Liver (tissue), 8 donors: ENCODE measurements at regions not wholly inside any gene's neighbourhood (a gene's known extent, or its start where the extent isn't known, plus 50 kb on each side); places are given as distances from the start of the nearest gene placed in this dataset.

ENCODE experiments used
- DNase-seq: peaks from one replicate; pipeline ENCODE4 v3.0.0-alpha.2; 2017; ENCODE audit warnings: low spot score
- H3K27ac ChIP-seq, 2 donors: one replicate each; pipeline ENCODE4 v1.7.0; 2013; ENCODE audit warnings: inconsistent platforms in 2 of 2, low read length in 2 of 2, control low read depth in 1 of 2, low read depth in 1 of 2, mild to moderate bottlenecking in 1 of 2
- H3K27me3 ChIP-seq, 4 donors: one replicate each; pipeline versions ENCODE4 v1.6.1 to v1.7.0; 2013; ENCODE audit warnings: low read length in 3 of 4, inconsistent platforms in 1 of 4, mild to moderate bottlenecking in 1 of 4, moderate library complexity in 1 of 4; ENCODE audit not compliant: control insufficient read depth in 4 of 4, insufficient read depth in 4 of 4
- H3K36me3 ChIP-seq, 4 donors: one replicate each; pipeline versions ENCODE4 v1.6.1 to v1.7.0; 2013; ENCODE audit warnings: low read length in 3 of 4, mild to moderate bottlenecking in 3 of 4, low read depth in 1 of 4, moderate library complexity in 1 of 4; ENCODE audit not compliant: control insufficient read depth in 4 of 4, insufficient read depth in 3 of 4
- H3K4me1 ChIP-seq, 4 donors: one replicate each; pipeline versions ENCODE4 v1.6.1 to v1.7.0; 2013; ENCODE audit warnings: low read length in 3 of 4, mild to moderate bottlenecking in 3 of 4, moderate library complexity in 1 of 4; ENCODE audit not compliant: control insufficient read depth in 4 of 4, insufficient read depth in 4 of 4
- H3K4me3 ChIP-seq, 3 donors: one replicate each; pipeline versions ENCODE4 v1.6.1 to v1.7.0; 2013; ENCODE audit warnings: low read length in 3 of 3, control low read depth in 1 of 3, low read depth in 1 of 3, mild to moderate bottlenecking in 1 of 3
- H3K9ac ChIP-seq, 2 donors: one replicate each; pipeline ENCODE4 v1.7.0; 2013; ENCODE audit warnings: low read length in 2 of 2, mild to moderate bottlenecking in 2 of 2, moderate library complexity in 2 of 2, control low read depth in 1 of 2, low read depth in 1 of 2
- H3K9me3 ChIP-seq, 4 donors: one replicate each; pipeline versions ENCODE4 v1.6.1 to v1.7.0; 2013; ENCODE audit warnings: low read length in 3 of 4; ENCODE audit not compliant: control insufficient read depth in 4 of 4
- ATF3 ChIP-seq: IDR thresholded peaks from 2 replicates; pipeline ENCODE4 v1.6.1; 2016; ENCODE audit warnings: antibody characterized with exemption
- CTCF ChIP-seq: fragments of 150-350 bp; IDR thresholded peaks from 2 replicates; pipeline ENCODE4 v1.5.1; 2017; ENCODE audit warnings: improper control_type of control experiment, low read depth, low read length; ENCODE audit not compliant: missing input control
- EGR1 ChIP-seq, 2 donors: IDR thresholded peaks; 2 replicates each; pipeline ENCODE4 v1.6.1; 2016 to 2018; ENCODE audit warnings: antibody characterized with exemption in 2 of 2, low read depth in 2 of 2
- FOXA1 ChIP-seq: IDR thresholded peaks from 2 replicates; pipeline ENCODE4 v1.6.1; 2016; ENCODE audit warnings: antibody characterized with exemption
- FOXA2 ChIP-seq: IDR thresholded peaks from 2 replicates; pipeline ENCODE4 v1.6.1; 2016; ENCODE audit warnings: antibody characterized with exemption
- HNF4A ChIP-seq, 2 donors: conservative IDR thresholded peaks; 2 replicates each; pipeline ENCODE4 v1.6.1; 2016; ENCODE audit warnings: antibody characterized with exemption in 2 of 2, mild to moderate bottlenecking in 2 of 2
- HNF4G ChIP-seq: IDR thresholded peaks from 2 replicates; pipeline ENCODE4 v1.6.1; 2016; ENCODE audit warnings: antibody characterized with exemption
- JUND ChIP-seq, 2 donors: IDR thresholded peaks; 2 replicates each; pipeline ENCODE4 v1.6.1; 2016; ENCODE audit warnings: antibody characterized with exemption in 2 of 2
- MAX ChIP-seq: IDR thresholded peaks from 2 replicates; pipeline ENCODE4 v1.6.1; 2016; ENCODE audit warnings: antibody characterized with exemption
- NR2F2 ChIP-seq: IDR thresholded peaks from 2 replicates; pipeline ENCODE4 v1.6.1; 2016; ENCODE audit warnings: antibody characterized with exemption
- RAD21 ChIP-seq, 2 donors: IDR thresholded peaks; 2 replicates each; pipeline ENCODE4 v1.6.1; 2016; ENCODE audit warnings: antibody characterized with exemption in 2 of 2, mild to moderate bottlenecking in 2 of 2
- RXRA ChIP-seq, 2 donors: IDR thresholded peaks; 2 replicates each; pipeline ENCODE4 v1.6.1; 2017 to 2018; ENCODE audit warnings: antibody characterized with exemption in 2 of 2, mild to moderate bottlenecking in 1 of 2
- SP1 ChIP-seq: IDR thresholded peaks from 2 replicates; pipeline ENCODE4 v1.6.1; 2018; ENCODE audit warnings: antibody characterized with exemption, mild to moderate bottlenecking
- YY1 ChIP-seq: IDR thresholded peaks from 2 replicates; pipeline ENCODE4 v1.6.1; 2016; ENCODE audit warnings: antibody characterized with exemption, mild to moderate bottlenecking
- ZBTB33 ChIP-seq: IDR thresholded peaks from 2 replicates; pipeline ENCODE4 v1.6.1; 2016; ENCODE audit warnings: antibody characterized with exemption
- WGBS: extraction: QIAGEN DNeasy Blood & Tissue Kit; methylation state at CpG from one replicate; pipeline ENCODE4 v1.1.7; 2013; 5-methylcytosine and 5-hydroxymethylcytosine counted together
- donor health status: healthy.
- donor health status: healthy.
- donor health status: healthy.
- donor health status: healthy.
- donor health status: healthy.

GRCh38 chr7:25854059-25854458 lies 297.9 kb upstream of the NFE2L3 start:
- no peak for DNase-seq
- no peaks in the 10 kb centered on the region for H3K36me3 ChIP-seq
- no peak overlapping the region for H3K4me3 ChIP-seq
- TF ChIP-seq RAD21 (IDR thresholded peaks at IDR 0.05), result no peak
- no peak for TF ChIP-seq EGR1 (IDR thresholded peaks at IDR 0.05; ENCODE audit: low read depth in 2 of 2)
- peaks cover 12 to 48% (median 30%) of the 10 kb centered on the region in 4 donors for H3K27me3 ChIP-seq
- no peak overlapping the region for H3K27ac ChIP-seq
- H3K9ac ChIP-seq, result no peak overlapping the region
- H3K4me1 ChIP-seq, result peaks cover 0 to 6% (median 2%) of the 10 kb centered on the region in 4 donors
- peaks cover 0 to 15% (median 1%) of the 10 kb centered on the region in 4 donors for H3K9me3 ChIP-seq
- WGBS, result 19% methylated on average over 14 of the region's 14 CpGs

GRCh38 chr7:25854608-25855497 lies 297.1 kb upstream of the NFE2L3 start:
- peaks cover 0 to 6% (median 2%) of the 10 kb centered on the region in 4 donors for H3K4me1 ChIP-seq

GRCh38 chr7:25855854-25856782 lies 295.9 kb upstream of the NFE2L3 start:
- H3K9me3 ChIP-seq, result peaks cover 0 to 21% (median 5%) of the 10 kb centered on the region in 4 donors
- no peak overlapping the region for H3K9ac ChIP-seq
- H3K4me3 ChIP-seq, result peak overlapping the region in 1 of 3 donors; percentile 5
- 20% methylated on average over 22 of the region's 22 CpGs for WGBS
- H3K27ac ChIP-seq, result no peak overlapping the region
- DNase-seq, result no peak
- H3K4me1 ChIP-seq, result peaks cover 0 to 6% (median 2%) of the 10 kb centered on the region in 4 donors
- H3K36me3 ChIP-seq, result no peaks in the 10 kb centered on the region
- peaks cover 12 to 61% (median 34%) of the 10 kb centered on the region in 4 donors for H3K27me3 ChIP-seq
- TF ChIP-seq SP1 (no peak), YY1 (no peak), ATF3 (no peak), HNF4G (no peak), ZBTB33 (no peak), NR2F2 (no peak), HNF4A (conservative IDR thresholded peaks at IDR 0.05) (no peak), RXRA (IDR thresholded peaks at IDR 0.05) (no peak), FOXA1 (no peak), CTCF (no peak), JUND (IDR thresholded peaks at IDR 0.05) (no peak), MAX (no peak), FOXA2 (no peak)

More at GRCh38 chr7:25854608-25855497, 297.1 kb upstream of the NFE2L3 start:
- 8% methylated on average over 20 of the region's 20 CpGs for WGBS
- no peak overlapping the region for H3K4me3 ChIP-seq
- H3K36me3 ChIP-seq, result no peaks in the 10 kb centered on the region
- no peak overlapping the region for H3K27ac ChIP-seq
- TF ChIP-seq JUND (IDR thresholded peaks at IDR 0.05) (no peak), RAD21 (IDR thresholded peaks at IDR 0.05) (peak; percentile 21 to 48), CTCF (peak; percentile 49)
- H3K9me3 ChIP-seq, result peaks cover 0 to 21% (median 2%) of the 10 kb centered on the region in 4 donors
- no peak overlapping the region for H3K9ac ChIP-seq
- peak; percentile 39 for DNase-seq
- H3K27me3 ChIP-seq, result peaks cover 12 to 55% (median 32%) of the 10 kb centered on the region in 4 donors
